WERI-Rb-1 (cell line): ENCODE measurements at regions not wholly inside any gene's neighbourhood (a gene's known extent, or its start where the extent isn't known, plus 50 kb on each side); places are given as distances from the start of the nearest gene placed in this dataset.

ENCODE experiments used
- DNase-seq: peaks from one replicate; pipeline ENCODE4 v3.0.0-alpha.2; 2020
- H3K27ac ChIP-seq: fragments of 250-450 bp; sonication (Bioruptor Pico); 2 replicates; pipeline ENCODE4 v1.5.1; 2020; ENCODE audit warnings: mild to moderate bottlenecking, moderate library complexity
- H3K27me3 ChIP-seq: fragments of 250-450 bp; sonication (Bioruptor Pico); 2 replicates; pipeline ENCODE4 v1.5.1; 2021; ENCODE audit warnings: mild to moderate bottlenecking, low read depth, moderate library complexity; ENCODE audit not compliant: insufficient read depth, severe bottlenecking
- H3K36me3 ChIP-seq: fragments of 250-450 bp; sonication (Bioruptor Pico); 2 replicates; pipeline ENCODE4 v1.5.1; 2020; ENCODE audit warnings: mild to moderate bottlenecking, moderate library complexity
- H3K4me3 ChIP-seq: 2 replicates; pipeline ENCODE4 v1.5.1; 2011; ENCODE audit warnings: low read depth, mild to moderate bottlenecking, control low read depth, low read length
- H3K9me3 ChIP-seq: fragments of 250-450 bp; sonication (Bioruptor Pico); 2 replicates; pipeline ENCODE4 v1.5.1; 2021; ENCODE audit warnings: mild to moderate bottlenecking, moderate library complexity; ENCODE audit not compliant: severe bottlenecking
- TF ChIP-seq, protein P1 (sequence below): IDR thresholded peaks from 2 replicates; pipeline ENCODE4 v1.5.1; 2011; ENCODE audit warnings: low read depth, mild to moderate bottlenecking, control low read depth, inconsistent platforms, low read length

DNA sequence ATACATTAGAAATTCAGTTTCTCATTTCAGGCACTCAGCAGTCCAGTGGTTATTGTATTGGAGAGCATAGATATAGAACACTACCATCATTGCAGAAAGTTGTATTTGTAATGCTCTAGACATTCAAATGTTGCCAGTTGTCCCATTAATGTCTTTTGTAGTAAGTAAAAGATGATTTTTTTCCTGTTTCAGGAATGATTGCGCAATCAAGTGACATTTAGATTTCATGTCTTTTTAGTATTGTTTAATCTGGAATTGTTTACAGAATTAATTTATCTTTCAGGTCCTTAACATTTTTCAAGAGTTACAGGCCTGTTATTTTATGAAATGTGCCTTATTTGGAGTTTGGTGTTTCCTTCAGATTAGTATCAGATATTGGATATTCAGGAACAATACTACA, 134.7 kb downstream of the MSTN start:
- Histone ChIP-seq H3K9me3 (no peaks in the 10 kb centered on the region), H3K27me3 (no peaks in the 10 kb centered on the region), H3K4me3 (no peak overlapping the region), H3K27ac (no peak overlapping the region), H3K36me3 (no peaks in the 10 kb centered on the region)
- DNase-seq: no peak
- TF ChIP-seq, protein P1, sequence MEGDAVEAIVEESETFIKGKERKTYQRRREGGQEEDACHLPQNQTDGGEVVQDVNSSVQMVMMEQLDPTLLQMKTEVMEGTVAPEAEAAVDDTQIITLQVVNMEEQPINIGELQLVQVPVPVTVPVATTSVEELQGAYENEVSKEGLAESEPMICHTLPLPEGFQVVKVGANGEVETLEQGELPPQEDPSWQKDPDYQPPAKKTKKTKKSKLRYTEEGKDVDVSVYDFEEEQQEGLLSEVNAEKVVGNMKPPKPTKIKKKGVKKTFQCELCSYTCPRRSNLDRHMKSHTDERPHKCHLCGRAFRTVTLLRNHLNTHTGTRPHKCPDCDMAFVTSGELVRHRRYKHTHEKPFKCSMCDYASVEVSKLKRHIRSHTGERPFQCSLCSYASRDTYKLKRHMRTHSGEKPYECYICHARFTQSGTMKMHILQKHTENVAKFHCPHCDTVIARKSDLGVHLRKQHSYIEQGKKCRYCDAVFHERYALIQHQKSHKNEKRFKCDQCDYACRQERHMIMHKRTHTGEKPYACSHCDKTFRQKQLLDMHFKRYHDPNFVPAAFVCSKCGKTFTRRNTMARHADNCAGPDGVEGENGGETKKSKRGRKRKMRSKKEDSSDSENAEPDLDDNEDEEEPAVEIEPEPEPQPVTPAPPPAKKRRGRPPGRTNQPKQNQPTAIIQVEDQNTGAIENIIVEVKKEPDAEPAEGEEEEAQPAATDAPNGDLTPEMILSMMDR: no peak
